GM19324 (cell line): ENCODE measurements at regions not wholly inside any gene's neighbourhood (a gene's known extent, or its start where the extent isn't known, plus 50 kb on each side); places are given as distances from the start of the nearest gene placed in this dataset.
"Not testable (repeated sequence)": the region's sequence is repeated elsewhere in the genome, so short reads cannot be mapped to it uniquely, and the experiment has no call there.

Experiments
- ATAC-seq: cut with Tn5 transposase; IDR thresholded peaks from one replicate; pipeline ENCODE4 v1.9.1; 2021; ENCODE audit warnings: mild to moderate bottlenecking, moderate library complexity; ENCODE audit not compliant: unreplicated experiment, low FRiP score

DNA sequence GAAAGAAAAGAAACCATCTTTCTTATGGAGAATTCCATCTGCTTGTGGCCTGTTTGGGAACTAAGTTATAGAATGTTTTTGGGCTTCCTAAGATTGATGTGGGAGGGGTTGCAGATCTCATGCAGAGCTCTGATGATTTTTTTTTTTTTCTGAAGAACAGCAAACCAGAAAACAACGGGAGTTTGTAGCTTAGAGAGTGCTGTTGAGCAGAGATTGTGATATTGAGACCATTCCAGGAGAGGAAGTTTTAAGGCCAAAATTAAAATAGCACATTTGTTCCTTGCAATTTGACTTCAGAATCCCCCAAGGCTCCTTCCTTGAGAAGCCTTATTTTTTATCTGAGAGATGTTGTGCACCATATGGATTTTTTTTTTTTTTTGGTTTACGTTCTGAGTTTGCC is 159.5 kb upstream of the NRP1 start:
- no peak for ATAC-seq

DNA sequence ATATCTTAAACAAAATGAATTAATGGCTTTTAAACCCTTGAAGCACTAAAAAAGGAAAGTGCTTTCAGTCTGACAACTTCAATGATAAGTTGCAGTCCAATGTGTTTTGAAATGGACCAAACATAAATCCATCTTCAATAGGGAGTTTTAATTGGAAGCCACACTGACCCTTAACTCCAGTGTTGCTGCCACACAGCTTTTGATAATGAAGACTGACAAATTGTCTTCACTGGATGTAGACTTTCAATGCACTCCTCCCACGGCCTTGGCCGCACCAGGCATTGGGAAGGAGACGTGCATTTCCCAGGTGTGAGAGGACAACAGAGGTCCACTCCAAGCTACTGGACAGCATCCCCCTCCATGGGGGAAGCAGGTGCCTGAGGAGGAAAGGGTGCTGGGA is 159.0 kb upstream of the NRP1 start:
- ATAC-seq = no peak

DNA sequence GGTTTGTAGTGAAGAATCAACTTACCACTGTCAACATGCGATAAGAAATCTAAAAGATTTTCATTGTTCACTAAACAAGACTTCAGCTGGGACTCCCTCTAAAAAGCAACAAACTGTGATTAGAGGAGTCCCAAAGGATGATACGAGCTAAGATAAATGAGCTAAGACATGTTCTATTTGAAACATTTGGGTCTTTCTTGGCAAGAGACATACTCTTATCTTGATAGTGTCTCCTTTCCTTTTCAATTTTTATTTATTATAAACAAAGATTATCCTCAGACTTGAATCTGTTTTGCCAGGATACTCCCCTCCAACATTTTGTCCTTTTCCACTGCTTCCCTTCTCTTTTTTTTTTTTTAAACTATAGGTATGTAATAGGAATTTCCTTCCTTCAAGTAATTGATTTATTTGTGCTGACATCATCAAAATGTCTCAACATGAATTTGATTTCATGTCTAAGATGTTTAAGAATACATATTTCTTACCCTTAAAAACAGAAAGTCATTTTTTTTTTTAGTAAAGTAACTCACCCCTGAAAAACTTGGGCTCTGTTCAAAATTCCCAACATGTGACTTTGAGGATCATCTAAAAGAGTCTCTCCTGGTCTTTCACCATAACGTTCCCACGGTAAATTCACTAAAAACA is 158.4 kb upstream of the NRP1 start:
- no peak for ATAC-seq

DNA sequence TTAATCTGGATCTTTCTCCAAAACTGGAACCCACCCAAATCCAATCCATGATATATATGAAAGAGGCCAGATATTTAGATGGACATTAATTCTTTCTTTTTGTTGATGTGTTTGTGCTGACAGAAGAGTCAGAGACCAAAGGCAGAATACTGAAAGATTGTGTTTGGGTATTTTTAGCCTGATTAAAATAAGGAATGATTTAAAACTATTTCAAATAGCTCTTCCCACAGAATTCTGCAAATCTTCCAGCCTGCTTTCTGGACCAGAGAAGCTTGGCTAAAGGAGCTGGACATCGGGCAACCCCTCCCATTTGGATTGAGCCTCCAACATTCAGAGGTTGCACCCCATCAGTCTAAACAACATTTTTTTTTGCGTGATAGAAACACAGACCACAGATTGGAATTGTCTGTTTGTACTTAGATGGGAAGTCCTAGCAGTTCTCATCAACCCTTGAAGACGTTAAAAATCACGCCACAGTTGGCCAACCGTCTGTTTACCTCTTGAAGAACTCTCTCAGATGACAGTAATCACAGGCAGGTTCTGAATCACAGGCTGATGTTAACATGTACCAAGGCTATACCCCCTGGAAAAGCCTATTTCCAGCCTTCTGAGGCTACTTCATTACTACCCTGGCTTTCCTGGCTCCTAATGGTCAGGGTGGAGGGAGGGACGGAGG is 155.2 kb upstream of the NRP1 start:
- ATAC-seq = no peak

DNA sequence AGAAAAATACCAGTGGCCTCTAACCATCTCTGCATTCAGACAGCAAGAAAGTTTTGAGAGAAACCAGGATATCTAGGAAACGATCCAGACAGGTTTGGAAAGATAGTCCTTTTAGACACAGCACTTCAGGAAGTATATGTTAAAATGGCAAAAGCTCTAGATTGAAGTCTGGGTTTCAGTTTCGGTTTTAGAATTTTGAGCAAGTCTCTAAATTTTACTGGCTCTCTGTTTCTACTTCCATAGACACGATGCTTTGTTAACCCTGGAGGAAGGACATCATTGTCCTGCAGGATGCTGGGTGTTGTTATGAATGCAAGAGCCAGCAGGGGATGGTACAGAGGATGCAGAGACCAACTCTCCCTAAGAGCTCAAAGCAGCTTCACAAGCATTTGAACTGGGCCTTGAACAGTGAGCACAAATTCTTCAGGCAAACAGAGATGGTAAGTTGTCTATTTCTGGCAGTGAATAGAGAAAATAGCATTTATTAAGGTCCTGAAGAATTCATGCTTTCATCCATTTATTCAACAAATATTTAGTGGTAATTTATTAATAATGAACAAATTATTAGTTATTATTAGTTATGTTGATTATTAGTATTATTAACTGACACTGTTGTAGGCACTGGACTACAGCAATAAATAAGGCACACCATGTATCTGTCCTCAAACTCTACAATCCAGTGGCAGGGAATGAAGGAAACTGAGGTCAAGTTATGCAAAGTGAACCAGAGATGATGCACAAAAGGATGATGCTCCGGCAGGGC is 152.7 kb upstream of the NRP1 start:
- no peak for ATAC-seq

DNA sequence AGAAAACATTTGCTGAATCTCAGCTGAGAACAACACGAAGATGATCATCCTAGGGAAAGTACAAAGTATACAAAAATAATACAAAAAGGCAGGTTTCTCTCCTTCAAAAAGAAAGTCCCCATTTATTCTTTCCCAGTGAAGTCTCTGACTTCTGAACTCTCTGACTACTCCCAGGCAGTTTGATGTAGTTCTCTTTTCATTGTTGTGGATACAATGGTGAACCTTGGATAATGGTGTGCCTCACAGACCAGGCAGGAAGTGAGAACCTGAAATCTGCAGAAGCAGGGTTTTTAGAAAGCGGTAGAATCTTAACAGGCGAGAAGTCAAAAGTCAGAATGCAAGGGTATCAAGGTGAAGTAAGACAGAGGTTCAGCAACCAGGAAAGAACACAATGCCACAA is 150.8 kb upstream of the NRP1 start:
- ATAC-seq = no peak

DNA sequence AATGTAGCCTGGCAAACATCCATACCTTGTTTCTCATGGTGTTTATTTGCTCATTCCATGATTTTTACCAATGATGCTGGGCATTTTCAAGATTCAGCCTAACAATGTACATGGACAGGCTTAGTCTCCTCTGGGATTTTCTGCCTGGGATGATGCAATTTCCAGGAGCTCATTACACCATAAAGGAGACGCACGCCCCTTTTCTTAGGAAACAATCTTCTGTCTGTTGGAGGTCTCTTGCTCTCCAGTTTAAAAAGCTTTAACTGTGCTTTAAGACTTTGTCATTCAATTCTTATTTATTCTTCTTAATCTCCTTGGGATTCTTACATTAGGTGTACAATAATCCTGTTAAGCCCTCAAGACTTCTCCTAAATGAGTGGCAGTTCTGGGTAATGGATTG is 150.3 kb upstream of the NRP1 start:
- no peak for ATAC-seq

DNA sequence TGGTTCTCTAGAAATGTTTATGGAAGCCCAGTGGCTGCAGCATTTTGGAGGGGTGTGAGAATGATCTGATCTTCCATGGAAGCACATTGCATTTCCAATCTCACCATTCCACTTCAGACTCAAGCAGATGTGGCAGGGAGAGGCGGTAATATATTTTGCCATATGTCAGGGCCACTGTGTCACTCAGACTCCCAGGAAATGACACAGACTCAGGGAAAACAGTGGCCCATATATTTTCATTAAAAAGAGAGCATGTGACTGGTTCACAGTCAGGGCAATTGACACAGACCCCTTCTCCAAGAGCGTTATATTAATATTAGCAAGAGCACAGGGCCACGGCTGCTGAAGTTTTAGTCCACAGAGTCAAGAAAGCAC is 149.3 kb upstream of the NRP1 start:
- ATAC-seq = no peak

DNA sequence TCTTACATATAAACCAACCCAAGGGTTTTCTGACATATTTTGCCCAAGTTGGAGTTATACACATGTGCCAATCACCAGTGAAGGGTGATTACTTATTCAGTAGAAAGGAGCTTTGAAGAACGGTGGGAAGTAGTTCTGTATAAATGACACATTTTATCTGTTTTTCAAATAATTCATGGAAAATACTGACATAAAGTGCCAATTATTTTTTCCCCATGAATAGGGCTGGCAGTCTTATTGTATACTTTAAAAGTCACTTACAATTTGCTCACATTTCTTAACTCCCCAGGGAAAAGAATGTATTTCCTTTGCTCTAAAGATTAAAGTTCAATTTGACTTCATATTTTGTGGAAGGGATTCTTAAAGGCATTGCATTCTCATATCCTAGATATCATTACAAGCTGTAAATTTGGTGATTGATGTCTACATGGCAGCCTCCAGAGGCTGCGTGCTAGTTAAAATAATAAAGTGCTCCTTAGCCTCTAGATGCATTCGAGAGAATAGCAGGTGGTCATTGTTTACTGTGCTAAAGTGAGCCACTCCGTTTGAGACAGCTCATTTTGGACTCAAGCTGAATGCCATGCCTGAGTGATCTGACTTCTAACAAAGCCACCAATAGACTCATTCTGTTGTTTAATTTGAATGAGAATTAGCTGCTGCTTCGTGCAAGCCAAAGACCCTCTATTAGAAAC is 148.8 kb upstream of the NRP1 start:
- ATAC-seq = no peak

DNA sequence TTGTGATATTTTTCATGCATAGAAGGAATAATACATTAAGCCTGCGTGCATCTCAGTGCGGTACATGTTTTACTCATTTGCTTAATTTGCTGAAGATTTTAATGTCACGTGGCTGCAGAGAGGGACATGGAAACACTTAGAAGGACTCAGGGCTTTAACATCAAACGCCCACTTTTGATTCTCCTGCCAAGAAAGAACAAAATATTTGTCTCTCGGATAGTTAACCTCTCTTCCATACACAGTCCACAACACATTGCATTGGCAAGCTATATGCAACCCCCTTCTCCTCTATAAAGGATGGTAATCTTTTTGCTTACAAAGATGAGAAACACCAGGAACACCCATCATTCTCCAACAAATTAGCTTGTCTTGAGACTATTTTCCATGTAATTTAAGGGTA is 148.0 kb upstream of the NRP1 start:
- ATAC-seq = no peak

DNA sequence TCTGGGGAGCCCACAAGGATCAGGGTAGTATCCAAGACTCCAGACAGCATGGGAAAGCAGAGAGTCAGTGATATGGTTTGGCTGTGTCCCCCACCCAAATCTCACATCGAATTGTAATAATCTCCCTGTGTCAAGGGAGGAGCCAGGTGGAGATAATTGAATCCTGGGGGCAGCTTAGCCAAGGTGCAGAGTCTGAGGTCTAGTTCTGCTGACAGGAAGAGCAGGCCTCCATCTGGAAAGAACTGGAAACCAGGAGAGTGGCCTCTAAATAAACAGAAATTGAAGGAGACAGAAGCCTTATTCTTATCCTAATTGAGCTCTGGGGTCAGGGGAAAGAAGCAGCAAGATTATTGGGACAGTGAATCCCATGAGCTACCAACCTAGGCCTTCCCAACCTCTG is 146.7 kb upstream of the NRP1 start:
- ATAC-seq = no peak

DNA sequence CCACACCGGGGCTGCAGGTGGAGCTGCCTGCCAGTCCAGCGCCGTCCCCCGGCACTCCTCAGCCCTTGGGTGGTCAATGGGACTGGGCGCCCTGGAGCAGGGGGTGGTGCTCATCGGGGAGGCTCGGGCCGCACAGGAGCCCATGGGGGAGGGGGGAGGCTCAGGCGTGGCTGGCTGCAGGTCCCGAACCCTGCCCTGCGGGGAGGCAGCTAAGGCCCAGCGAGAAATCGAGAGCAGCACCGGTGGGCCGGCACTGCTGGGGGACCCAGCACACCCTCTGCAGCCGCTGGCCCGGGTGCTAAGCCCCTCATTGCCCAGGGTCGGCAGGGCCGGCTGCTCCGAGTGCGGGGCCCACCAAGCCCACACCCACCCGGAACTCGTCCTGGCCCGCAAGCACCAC is 145.9 kb upstream of the NRP1 start:
- ATAC-seq = not testable (repeated sequence)

DNA sequence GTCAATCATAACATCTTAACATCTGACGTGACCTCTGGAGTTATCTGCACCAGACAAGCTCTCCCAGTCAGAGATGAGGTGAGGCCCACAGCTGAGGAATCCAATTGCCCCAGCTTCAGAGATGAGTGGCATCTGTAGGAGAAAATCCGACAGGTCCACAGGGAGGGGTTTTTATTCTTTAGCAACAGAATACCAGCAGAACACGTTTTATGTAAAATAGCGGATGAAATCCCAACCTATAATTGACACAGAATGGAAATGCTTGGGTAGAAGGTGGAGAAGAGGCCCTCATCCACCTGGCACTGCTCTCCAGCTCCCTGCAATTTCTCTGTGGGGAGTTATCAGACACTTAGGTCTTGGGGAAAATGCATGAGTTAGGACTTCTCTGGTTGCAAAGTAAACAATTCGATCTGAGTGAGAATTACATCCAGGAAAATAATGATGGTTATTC is 144.2 kb upstream of the NRP1 start:
- no peak for ATAC-seq

DNA sequence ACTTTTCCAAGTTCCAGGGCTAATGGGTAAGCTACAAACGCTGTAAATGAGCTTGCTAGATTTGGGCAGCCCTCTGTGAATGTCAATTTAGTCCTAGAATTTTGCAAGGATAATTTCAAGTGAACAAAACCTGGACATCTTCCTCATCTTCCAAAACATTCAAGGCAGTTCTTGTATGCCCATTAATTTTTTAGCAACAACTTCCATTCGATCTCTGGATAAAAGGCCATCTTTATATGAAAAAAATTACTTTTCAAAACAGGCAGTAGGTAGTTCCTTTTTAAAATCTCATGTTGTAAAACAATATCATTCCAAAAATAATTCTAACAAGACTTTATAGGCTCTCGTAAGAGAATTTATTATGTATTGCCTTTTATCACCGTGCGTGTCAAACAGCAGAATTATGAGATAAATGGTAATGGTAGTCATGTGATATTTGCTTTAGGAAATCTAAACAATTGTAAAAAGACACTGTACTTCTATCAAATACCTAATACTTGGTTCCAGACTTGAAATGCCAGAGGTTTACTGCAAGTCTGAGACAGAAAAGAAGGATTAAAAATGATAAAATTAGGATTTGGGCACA is 143.7 kb upstream of the NRP1 start:
- ATAC-seq = no peak

DNA sequence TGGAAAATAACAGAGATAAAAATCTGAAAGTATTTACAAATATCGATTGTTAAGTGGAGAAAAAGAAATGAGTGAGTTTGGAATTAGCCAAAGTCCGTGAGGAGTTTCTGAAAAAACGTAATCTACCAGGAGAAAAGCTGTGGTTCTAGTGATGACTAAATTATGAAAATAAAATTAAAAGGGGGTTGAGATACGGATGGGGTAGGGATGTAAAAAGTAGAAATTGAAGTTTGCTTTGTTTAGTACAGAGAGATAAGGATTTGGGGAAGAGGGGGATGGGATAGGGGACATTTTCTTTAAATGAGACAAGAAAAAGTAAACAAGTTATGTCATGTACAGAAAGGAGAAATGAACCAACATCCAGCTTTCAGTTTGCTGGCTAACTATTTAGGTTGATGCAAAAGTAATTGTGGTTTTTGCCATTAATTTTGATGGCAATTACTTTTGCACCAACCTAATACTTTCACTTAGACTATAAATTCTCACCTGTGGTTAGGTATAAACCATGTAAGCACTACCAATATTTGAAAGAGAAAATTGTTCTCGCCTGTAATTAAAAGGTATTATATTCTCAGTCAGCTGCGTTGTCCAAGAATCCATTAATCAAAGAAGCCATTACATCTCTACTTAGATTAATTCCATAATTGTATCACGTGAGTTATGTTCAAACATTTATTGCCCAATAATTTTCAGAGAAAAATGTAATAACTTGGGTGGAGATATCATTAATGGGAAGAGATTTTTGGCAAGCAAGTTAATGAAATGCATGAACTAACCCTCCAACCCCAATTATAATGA is 143.0 kb upstream of the NRP1 start:
- ATAC-seq = no peak

DNA sequence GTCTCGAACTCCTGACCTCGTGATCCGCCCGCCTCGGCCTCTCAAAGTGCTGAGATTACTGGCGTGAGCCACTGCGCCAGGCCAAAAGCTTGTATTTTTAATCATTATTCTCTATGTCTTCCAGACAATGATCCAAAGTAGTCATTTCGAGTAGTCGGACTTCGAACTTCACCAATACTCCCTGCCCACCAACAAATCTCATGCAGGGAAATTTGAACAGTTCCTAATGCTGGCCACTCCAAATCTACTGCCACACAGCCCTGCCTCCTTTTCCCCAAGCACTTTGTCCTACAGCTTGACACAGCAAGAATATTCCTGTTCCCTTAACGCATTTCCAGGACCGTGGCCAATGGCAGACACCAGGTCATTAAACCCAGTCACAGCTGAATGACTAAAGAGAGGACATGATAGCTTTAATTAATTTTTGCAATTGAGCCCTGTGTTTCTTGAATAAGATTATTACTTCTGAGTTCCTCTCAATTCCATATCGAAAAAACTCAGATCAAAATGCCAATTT is 142.3 kb upstream of the NRP1 start:
- no peak for ATAC-seq

DNA sequence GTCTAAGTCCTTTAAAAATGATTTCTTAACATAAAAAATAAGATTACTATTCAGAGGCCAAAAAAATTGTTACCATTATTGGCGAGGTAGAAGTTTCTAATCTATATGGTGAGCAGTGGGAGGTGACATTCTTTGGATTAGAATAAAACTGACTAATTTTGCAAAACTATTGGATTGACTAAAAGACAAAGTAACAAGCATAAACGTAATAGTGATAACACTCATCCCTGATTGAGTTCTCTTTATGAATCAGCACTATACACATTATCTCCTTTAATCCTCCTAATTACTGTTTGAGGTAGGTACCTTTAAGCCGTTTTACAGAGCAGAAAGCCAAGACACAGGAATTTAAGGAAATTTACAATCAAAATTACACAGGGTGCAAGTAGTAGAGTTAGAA is 139.2 kb upstream of the NRP1 start:
- no peak for ATAC-seq

DNA sequence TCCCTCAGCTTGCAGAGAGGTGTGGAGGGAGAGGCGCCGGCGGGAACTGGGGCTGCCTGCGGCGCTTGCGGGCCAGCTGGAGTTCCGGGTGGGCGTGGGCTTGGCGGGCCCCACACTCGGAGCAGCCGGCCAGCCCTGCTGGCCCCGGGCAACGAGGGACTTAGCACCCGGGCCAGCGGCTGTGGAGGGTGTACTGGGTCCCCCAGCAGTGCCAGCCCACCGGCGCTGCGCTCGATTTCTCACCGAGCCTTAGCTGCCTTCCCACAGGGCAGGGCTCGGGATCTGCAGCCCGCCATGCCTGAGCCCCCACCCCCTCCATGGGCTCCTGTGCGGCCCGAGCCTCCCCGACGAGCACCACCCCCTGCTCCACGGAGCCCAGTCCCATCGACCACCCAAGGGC is 133.5 kb upstream of the NRP1 start:
- ATAC-seq = not testable (repeated sequence)

DNA sequence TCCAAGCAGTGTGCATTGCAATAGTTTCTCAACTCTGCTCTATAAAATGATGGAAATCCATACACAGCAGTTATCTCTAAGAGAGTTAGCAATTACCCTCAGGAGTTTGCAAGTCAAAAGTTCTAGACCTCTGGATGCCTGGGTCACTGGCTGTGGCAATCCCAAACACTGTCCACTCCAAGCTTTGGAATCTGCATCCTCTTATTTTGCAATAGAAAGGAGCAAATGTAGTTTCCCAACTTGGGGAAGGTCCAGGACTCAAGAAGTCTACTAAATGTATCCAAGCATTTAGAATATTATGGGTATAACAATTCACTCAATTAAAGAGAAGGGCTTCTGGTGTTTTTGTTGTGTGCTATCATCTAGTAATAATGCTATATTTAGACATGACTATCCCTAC is 131.3 kb upstream of the NRP1 start:
- no peak for ATAC-seq

DNA sequence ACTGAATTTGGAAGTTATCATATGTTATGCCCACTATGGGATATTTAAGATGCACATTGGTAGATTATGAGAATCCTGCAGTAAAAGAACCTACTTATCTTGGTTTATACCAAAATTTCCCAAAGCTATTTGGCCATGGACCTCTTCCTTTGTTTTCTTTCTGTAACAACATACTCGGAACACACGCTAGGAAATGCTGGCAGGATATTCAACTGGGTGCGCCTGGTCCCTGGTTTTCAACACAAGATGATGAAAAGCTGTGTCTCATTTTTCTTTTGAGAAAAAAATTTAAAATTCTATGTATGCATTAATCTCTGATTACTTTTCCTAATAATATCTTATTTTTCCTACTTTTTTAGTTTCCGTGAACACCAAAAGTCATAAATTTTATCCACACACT is 128.5 kb upstream of the NRP1 start:
- no peak for ATAC-seq
